Hepatocyte (in vitro differentiated cells): ENCODE measurements at regions not wholly inside any gene's neighbourhood (a gene's known extent, or its start where the extent isn't known, plus 50 kb on each side); places are given as distances from the start of the nearest gene placed in this dataset.

Source experiments
- CTCF ChIP-seq: fragments of 200-600 bp; sonication (generic); IDR thresholded peaks from 2 replicates; pipeline ENCODE4 v1.5.1; 2016; ENCODE audit warnings: antibody characterized with exemption, mild to moderate bottlenecking; ENCODE audit not compliant: poor library complexity
- EZH2 ChIP-seq: fragments of 200-600 bp; sonication (generic); IDR thresholded peaks from 2 replicates; pipeline ENCODE4 v1.6.1; 2016; ENCODE audit warnings: antibody characterized with exemption, mild to moderate bottlenecking, borderline replicate concordance
- EZH2phosphoT487 ChIP-seq: fragments of 200-600 bp; sonication (generic); IDR thresholded peaks from one replicate; pipeline ENCODE4 v1.6.1; 2018; ENCODE audit warnings: antibody characterized with exemption, mild to moderate bottlenecking, low read depth, moderate library complexity; ENCODE audit not compliant: unreplicated experiment, severe bottlenecking

DNA sequence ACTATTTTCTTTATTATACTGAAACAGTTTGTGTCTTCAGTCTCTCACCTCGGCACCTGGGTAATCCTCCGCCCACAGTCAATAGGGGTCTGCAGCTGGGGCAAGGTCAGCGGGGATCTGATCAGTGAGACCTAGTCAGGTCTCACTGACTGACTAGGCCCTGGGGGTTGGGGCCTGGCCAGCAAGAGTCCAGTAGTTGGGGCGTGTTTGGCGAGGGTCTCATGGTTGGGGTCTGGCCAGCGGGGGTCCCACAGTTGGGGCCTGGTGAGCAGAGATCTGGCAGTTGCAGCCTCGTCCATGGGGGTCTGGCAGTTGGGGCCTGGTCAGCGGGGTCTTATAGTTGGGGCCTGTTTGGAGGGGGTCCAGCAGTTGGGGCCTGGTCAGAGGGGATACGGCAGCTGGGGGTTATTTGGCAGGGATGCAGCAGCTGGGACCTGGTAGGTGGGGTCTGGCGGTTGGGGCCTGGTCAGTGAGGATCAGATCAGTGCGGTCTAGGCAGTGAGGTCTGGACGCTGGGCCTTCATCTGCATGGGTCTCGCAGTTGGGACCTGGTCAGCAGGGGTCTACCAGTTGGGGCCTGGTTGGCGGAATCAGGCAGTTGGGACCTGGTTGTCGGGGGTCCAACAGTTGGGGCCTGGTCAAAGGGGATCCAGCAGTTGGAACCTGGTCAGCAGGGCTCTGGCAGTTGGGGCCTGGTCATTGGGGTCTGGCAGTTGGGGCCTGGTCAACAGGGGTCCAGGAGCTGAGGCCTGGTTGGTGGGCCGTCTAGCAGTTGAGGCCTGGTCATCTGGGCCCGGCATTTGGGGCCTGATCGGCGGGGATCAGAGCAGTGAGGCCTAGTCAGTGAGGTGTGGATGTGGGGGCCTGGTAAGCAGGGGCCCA is 61.1 kb upstream of the TPM4 start:
- no peak for TF ChIP-seq CTCF
- TF ChIP-seq EZH2phosphoT487: no peak
- no peak for TF ChIP-seq EZH2
